Left colon (tissue), 2 donors: ENCODE measurements at regions not wholly inside any gene's neighbourhood (a gene's known extent, or its start where the extent isn't known, plus 50 kb on each side); places are given as distances from the start of the nearest gene placed in this dataset.
A peak's percentile ranks its signal among the peaks of the same experiment; 100 is the strongest.
"Not testable (repeated sequence)": the region's sequence is repeated elsewhere in the genome, so short reads cannot be mapped to it uniquely, and the experiment has no call there.

Experiments used
- ATAC-seq: fragments of 200-7000 bp; cut with Tn5 transposase; one replicate; pipeline ENCODE4 v1.9.1; 2020; ENCODE audit warnings: mild to moderate bottlenecking, moderate library complexity
- DNase-seq, 2 donors: peaks; one replicate each; pipeline ENCODE4 v3.0.0-alpha.2; 2020
- intact Hi-C, 2 donors: fragments of 100-400 bp; cut with DNase I in 1 of 2; cut with micrococcal nuclease in 1 of 2; formaldehyde crosslinking; loops; one replicate each; pipeline versions ENCODE4 v1.11.2 to v1.14.0; 2022; cut with DNase I, micrococcal nuclease
- donor health status: DM: no; HTN: no; CAD: no.
- donor health status: DM: yes; HTN: yes; CAD: no.

DNA sequence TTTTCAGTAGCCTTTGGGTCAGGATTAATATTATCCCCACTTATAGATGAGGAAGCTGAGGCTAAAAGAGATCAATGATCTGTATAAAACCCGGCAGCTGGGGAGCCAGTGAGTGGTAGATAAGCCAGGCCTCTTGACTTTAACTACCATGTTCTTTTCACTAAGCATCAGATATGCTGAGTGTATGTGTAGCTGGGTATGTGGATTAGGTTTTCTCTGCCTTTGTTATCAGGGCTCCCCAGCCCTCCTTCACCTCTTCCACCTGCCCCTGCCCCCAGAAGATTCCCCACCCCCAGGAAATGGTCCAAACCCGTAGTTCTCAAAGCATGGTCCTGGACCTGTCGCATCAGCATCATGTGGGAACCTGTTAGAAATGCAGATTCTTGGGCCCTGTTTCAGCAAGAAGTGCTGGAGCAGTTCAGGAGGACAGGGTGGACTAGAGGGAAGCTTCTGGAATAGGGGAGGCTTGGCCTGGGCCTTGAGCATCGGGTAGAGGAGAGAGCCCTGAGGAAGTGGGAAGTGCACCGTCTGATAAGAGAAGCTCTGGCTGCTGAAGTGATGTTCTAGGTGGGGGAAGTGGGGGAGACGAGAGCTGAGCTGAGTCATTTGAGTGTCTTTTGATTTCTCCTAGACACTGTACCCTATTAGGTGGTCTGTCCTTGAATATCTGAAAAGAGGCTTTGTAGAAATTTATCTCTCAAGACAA, 101.3 kb downstream of the HIF1AN start:
- ATAC-seq (no peak), DNase-seq (no peak)
- intact Hi-C loops: no loop called here

DNA sequence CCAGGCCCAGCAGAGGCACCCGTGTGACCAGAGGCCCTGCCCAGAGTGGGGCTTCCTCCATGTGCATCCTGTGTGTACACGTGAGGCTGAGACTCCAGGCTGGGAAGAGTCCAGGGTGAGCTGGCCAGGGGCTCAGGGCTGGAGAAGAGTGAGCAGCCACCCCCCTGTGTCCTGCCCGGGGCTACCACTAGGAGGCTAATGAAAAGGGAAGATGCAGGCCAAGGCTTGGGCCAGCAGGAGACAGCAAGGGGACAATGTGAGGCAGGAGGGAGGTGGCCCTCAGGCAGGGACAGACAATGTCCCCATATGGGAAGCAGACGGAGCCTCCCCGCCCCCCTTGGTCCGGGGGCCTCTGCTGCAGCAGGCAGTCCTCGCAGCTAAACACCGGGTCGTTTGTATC, 102.0 kb downstream of the HIF1AN start:
- intact Hi-C loops: no loop called here
- ATAC-seq: peak; percentile 50
- peak in 1 of 2 donors; percentile 27 for DNase-seq

DNA sequence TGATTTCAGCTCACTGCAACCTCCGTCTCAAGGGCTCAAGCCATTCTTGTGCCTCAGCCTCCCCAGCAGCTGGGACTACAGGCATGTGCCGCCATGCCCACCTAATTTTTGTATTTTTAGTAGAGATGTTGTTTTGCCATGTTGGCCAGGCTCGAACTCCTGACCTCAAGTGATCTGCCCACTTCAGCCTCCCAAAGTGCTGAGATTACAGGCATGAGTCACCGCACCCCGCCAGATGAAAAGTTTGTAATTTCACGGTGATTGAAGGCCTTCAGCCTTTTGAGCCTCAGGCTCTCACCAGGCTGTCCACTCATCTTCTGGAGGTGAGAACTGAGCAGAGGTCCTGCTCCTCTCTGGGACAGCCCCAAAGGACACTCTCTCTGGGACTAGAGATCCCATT, 103.2 kb downstream of the HIF1AN start:
- DNase-seq, ATAC-seq, intact Hi-C loops: not testable (repeated sequence)

DNA sequence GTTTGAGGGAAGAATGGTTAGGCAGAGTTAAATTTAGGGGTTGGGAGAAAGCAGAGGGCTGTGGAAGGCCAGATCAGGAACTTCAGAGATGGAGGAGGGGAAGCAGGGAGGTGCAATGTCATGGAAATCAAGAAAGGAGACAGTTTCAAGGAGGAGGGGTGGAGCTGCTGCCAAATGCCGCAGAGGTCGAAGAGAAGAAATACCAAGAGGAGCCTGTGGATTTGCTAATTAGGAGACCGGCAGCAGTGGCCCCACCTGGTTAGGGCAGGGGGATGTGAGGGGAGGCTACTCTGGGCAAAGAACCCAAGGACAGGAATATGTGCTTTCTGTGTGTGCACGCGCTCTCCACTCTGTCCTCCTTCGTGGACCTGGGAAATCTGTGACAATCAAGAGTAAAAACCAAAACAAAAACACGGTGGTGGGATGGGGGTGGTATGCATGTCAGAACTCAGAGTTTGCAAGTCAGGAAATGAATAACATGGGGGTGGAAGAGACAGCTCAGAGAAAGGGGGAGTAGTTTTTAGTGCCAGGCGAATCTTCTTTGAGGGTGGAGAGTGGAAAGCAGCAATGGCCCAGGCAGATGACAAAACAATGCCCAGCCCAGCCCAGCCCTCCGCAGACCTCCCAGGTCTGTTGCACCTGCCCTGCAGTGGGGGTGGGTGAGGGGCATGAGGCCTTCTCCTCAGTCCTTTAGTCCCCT, 102.9 kb upstream of the PAX2 start:
- no peak for DNase-seq
- intact Hi-C loops: no loop called here
- no peak for ATAC-seq

DNA sequence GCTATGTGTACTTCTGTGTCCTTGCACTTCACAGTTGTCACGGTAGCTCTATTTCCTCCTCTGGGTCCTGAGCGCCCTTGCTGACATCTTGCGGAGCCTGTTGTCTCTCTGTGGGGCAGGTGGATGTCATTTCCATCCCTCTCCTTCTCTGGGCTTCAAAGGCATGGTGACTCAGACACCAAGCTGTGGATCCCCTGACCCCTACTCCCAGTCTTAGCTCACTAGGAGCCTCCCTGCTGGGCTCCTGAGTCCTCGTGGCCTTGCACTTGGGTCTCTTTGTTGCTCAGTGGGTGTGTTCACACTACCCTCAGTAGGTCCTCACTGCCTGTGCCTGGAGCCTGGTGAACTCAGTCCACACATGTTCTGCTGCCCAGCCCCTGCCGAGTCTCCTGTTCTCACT, 100.3 kb upstream of the PAX2 start:
- intact Hi-C loops: no loop called here
- no peak for ATAC-seq
- DNase-seq: no peak

DNA sequence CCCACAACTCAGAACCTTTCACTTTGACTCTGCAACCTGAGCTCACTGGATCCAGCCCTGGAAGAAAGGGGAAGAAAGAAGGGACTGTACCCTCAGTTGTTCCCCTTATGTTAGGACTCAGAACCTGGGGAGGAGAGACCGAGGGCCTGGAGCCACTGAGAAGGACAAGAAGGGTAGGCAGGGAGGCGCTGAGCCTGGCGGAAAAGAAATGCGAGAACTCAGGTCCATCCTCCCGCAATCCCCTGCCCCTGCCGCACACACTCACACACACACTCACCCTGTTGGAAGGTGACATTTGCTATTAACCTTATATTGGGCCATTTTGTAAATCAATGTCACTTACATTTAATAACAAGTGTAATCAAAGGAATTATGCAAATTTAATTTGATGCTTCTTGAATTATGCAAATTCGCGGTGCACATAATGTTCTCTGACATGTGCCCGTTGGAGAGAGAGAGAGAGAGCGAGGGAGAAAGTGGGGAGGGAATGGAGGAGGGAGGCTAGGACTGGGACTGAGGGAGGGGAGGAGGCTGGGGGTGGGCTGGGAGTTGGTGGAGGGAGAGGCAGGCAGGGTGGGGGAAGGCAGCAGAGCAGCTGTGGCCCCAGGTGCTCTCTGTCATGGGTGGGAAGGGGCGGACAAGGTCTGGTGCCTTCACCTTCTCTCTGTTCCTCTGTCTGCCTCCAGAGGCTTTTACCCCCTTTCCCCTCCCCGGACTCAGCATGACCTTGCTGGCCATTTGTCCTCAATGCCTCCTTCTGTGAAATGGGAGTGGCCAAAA, 99.6 kb upstream of the PAX2 start:
- DNase-seq (no peak), ATAC-seq (no peak)
- intact Hi-C loops: no loop called here

DNA sequence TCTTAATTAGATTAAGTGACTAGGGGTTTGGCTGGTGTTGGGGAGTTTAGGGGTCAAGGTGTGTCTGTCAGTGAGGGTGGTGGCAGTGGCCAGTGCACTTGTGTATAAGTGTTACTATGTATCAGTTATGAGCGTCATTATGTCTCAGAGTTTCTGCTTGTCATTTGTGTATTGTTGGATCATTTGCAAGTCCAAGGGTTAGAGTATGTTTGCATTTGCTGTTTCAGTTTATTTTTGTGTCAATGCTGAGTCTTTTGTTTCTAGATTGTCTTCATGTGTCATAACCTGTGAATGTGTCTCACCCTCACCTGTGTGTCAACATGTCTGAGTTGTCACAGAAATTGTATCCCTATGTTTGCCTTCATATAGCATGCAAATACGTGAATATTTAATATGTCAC, 97.5 kb upstream of the PAX2 start:
- ATAC-seq (peak; percentile 92), DNase-seq (no peak)
- intact Hi-C loops: no loop called here

DNA sequence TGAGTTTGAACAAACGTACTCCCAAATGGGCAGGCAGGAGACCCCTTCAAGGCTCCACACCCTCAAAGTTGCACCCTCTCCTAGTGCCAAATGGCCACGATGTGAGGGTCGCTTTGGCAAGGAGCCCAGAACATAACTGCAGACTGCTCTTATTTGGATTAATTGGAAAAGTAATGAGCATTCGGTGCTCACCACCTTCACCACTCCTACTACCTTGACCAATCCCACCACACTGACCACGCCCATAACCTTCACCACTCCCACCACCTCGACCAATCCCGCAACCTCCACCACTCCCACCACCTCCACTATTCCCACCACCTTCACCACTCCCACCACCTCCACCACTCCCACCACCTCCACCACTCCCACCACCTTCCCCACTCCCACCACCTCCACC, 94.7 kb upstream of the PAX2 start:
- intact Hi-C loops: no loop called here
- ATAC-seq (no peak), DNase-seq (no peak)

DNA sequence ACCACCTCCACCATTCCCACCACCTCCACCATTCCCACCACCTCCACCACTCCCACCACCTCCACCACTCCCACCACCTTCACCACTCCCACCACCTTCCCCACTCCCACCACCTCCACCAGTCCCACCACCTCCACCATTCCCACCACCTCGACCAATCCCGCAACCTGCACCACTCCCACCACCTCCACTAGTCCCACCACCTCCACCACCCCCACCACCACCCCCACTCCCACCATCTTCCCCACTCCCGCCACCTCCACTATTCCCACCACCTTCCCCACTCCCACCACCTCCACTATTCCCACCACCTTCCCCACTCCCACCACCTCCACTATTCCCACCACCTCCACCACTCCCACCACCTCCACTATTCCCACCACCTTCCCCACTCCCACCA, 94.3 kb upstream of the PAX2 start:
- intact Hi-C loops, ATAC-seq, DNase-seq: not testable (repeated sequence)

DNA sequence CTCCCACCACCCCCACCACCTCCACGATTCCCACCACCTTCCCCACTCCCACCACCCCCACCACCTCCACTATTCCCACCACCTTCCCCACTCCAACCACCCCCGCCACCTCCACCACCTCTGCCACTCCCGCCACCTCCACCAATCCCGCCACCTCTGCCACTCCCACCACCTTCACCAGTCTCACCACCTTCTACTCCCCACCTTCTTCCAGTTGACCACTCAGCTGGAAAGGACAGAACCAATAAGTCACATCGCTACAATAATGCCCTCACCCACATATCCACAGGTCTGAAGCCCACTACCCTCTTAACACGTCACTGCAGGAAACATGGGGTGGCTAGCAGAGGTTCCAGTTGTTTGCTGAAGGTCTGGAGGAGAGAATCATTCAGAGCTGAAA, 93.5 kb upstream of the PAX2 start:
- ATAC-seq: no peak
- DNase-seq: no peak
- intact Hi-C loops: no loop called here

DNA sequence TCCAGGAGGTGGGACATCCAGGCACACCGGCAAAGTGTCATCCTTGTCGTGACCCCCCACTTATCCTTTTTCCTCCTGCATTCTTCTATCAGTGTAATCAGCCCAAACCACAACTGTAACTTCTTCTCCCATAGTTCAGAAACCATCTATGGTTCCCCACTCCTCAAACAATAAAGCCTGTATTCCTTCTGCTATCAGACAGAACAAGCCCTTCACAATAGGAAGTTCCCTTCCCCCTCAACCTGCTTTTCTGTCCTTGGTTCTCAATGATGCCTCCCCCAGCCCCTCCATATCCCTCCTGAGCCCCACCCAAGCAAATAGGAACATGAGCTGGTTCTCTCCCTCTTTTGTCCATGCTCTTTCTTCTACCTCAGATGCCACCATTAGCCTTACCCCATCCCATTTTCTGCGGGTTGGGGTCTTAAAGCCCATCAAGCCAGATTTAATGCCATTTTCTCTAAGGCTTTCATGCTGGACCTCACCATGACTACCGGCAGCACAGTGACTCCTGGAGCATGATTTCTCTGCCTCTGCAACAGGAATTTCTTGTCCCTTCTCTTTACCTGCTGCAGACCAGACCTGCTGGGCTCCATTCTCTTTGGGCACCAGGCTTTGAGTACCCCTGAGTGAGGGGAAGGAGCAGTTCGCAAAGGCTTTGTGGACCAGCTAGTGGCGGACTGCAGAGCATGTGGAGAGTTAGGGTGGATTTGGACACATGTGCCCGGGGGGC, 92.8 kb upstream of the PAX2 start:
- intact Hi-C loops: no loop called here
- DNase-seq (no peak), ATAC-seq (no peak)

DNA sequence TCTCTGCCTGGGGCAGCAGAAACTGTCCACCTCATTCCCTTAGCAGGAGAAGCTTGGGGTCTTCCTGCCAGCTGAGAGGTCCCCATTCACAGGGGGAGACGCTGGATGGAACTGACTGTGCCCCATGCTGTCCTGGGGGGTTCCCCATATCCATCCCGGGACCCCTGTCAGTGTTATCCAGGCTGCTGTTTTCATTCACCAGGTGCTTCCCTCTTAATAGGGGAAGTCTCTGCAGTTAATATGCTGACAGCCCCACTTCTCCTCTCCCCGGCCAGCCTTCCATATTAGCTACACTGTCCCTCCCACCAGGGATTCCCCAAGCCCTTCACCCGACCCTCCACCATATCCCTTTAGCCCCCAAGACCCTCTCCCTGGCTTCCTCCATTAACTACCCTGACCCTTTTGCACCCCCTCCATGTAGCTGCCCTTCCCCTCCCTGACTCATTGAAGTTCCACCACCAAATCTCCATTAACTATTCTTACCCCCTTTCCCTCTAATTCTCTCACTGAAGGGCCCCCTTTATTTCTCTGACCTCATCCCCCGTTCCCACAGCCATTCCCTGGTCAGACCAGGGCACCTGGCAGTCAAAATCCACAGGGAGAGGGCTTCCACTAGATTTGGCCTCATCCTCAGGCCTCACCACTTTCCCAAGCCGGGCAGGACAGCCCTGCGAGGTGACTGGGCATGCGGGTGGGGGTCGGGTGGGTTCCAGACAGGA, 92.0 kb upstream of the PAX2 start:
- no peak for DNase-seq
- intact Hi-C loops: no loop called here
- no peak for ATAC-seq

DNA sequence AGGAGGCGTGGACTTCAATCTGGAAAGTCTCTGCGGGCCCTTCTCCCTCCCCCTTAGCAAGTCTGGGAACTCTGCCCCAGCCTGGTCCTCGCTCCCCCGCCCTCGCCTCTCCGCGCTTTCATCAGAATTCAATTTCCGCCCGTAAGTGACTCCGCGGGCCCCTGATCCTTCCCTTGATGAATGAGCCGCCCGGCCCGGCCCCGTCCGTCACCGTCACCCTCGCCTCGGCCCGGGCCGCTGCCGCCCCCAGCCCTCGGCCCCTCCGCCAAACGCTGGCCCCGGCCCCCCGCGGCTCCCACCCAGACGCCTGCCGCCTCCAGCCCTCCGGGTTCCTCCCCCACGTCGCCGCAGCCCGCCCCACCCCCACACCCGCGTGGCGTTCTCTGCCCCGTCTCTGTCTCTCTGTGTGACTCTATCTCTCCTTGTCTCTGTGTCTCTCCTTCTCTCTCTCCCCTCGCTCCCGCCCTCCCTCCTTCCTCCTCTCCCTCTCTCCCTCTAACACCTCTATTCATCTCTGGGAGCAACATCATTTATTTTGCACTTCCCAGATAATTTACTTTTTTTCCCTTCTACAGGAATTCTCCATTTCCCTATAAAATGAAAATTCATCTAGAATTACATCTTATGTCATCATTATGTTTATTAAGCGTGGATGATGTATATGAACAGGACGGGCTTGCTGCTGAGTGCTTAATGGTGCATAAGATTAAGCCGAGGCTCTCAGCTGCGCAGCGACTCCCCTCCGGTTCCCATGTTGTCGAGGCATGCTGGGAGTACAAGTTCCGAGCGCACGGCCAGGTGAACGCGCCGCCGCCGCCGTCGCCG, 91.2 kb upstream of the PAX2 start:
- intact Hi-C loops: no loop called here
- DNase-seq: no peak
- ATAC-seq: no peak

DNA sequence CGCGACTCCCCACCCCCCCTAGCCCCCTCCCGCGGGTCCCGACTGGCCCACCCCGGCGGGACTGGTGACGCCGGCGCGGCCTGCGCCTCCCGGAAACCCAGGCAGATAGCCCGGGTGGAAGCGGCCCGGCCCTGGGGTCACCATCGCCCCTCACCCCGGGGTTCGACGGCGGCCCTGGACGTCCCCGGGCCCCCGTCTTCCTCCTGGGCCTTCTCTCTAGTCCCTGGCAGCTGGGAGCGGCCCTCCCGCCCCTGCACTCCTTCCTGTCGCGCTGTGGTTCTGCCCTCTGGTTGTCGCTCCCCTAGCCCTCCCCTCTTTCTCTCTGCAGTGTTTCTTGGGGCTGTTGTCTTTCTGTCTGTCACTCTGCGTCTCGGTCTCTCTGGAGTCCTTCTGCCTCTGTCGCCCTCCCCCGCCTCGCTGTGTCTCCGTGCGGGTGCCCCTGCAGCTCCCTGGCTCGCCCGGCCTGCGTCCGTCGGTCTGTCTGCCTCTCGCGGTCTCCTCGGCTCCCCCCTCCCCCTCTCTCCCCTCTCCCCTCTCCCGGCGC, 90.5 kb upstream of the PAX2 start:
- DNase-seq: no peak
- no peak for ATAC-seq
- intact Hi-C loops: no loop called here

DNA sequence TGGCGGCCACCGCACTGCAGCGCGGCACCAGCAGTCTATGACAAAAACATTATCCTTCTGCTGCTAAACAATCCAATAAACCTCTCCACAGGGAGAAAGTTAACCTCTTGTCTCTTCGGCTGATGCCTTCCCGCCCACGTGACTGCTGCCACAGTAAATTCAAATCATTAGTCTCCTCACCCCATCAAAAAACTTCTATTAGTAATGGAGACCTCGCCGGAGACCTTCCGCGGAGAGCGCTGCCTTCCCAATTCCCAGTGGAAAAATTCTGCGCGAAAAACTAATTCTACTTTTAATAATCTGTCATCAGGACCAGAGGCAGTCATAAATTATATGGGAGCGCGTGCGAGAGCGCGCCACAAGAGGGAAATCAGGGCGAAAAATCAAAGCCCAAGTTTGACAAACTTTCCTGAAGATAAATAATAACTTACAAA, 90.0 kb upstream of the PAX2 start:
- intact Hi-C loops: no loop called here
- DNase-seq (no peak), ATAC-seq (no peak)

DNA sequence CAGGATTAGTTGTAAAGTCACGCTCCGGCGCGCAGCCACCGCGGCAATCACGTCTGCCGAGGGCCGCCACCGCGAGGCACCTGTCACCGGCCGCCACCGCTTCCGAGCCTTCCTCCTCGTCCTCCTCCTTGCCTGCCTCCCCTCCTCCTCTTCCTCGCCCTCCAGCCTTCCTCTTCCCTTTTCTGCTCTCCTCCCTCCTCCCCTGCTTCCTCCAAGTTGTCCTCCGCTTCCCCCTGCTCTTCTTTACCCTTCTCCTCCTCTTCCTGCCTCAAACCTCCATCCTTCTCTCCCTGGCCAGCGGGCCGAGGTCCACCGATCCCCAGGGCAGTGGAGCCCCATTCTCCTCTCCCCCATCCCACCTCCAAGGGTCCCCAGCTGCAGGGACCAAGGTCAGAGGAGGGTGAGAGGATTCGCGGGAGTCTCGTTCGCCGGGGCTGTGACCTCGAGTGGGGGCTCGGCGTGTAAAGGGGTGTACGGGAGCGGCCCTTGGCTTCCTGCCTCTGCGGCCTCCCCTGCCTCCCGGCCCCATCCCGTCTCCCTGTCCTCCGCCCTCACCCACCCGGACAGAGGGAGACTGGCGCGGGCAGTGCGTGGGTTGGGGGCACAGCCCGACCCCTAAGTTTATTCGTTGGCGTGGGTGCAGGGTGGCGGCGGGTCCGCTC, 89.5 kb upstream of the PAX2 start:
- DNase-seq (no peak), ATAC-seq (no peak)
- intact Hi-C loops: no loop called here

DNA sequence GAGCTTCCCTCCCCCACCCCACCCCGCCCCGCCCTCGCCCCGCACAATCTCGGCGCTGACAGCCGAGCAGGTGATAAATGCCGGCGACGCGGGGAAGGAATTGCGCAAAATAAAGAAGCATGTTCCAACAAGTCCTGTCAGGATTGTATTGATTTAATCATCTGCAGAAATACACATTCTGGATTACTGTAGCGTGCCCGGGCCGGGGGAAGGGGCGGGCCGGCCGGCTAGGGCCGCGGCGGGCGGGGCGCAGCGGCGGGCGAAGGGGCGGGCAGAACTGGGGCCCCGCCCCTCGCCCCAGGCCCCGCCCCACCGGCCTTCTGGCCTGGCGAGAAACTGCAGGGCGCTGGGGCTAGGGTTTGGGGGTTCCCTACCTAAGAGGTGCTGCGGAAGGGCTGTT, 88.9 kb upstream of the PAX2 start:
- intact Hi-C loops: no loop called here
- peak; percentile 71 for ATAC-seq
- DNase-seq: no peak
